ENCODE measurements at regions not wholly inside any gene's neighbourhood (a gene's known extent, or its start where the extent isn't known, plus 50 kb on each side); places are given as distances from the start of the nearest gene placed in this dataset.
A peak's percentile ranks its signal among the peaks of the same experiment; 100 is the strongest.
"Not testable (repeated sequence)": the region's sequence is repeated elsewhere in the genome, so short reads cannot be mapped to it uniquely, and the experiment has no call there.

DNA sequence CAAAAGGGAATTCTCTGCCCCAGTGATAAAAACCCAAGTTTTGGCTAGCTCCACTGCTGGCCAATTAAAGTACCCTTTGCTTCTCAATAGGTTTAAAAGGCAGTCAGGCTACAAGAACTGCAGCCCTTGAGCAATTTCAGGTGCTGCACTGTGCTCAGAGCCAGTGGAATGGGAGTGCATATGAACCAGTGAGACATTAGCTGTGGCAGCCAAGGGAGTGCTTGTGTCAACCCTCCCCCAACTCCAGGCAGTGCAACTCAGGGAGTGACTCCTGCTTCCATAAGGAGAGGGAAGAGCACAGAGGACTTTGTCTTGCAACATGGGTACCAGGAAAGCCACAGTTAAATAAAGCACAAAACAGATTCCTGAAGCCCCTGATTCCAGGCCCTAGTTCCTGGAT is 61.6 kb upstream of the VAMP7 start:
- no peak overlapping the region for H3K27ac Mint-ChIP-seq
- H3K27me3 Mint-ChIP-seq (ENCODE audit: low read depth), result peaks cover 1% of the 10 kb centered on the region; the same call in 1 of the 2 replicates
- H2BK20ac ChIP-seq (ENCODE audit: low read depth, low read length, poor library complexity, severe bottlenecking), result no peak overlapping the region
- H2BK120ac ChIP-seq (ENCODE audit: low read depth, low read length, poor library complexity, severe bottlenecking), result no peak overlapping the region
- H3K9me3 Mint-ChIP-seq, result peaks cover 70 to 74% of the 10 kb centered on the region in 2 experiments
- no peak overlapping the region for H3K4me3 Mint-ChIP-seq
- H3K23ac ChIP-seq (ENCODE audit: insufficient read length, low read depth, low read length), result no peak overlapping the region
- H3K4me1 ChIP-seq (ENCODE audit: insufficient read depth, low read length), result no peaks in the 10 kb centered on the region; the same call in 1 of the 2 replicates
- TF ChIP-seq, protein P1, sequence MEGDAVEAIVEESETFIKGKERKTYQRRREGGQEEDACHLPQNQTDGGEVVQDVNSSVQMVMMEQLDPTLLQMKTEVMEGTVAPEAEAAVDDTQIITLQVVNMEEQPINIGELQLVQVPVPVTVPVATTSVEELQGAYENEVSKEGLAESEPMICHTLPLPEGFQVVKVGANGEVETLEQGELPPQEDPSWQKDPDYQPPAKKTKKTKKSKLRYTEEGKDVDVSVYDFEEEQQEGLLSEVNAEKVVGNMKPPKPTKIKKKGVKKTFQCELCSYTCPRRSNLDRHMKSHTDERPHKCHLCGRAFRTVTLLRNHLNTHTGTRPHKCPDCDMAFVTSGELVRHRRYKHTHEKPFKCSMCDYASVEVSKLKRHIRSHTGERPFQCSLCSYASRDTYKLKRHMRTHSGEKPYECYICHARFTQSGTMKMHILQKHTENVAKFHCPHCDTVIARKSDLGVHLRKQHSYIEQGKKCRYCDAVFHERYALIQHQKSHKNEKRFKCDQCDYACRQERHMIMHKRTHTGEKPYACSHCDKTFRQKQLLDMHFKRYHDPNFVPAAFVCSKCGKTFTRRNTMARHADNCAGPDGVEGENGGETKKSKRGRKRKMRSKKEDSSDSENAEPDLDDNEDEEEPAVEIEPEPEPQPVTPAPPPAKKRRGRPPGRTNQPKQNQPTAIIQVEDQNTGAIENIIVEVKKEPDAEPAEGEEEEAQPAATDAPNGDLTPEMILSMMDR (conservative IDR thresholded peaks at IDR 0.05), result no peak
- H2BK12ac ChIP-seq (ENCODE audit: insufficient read length, low read depth, low read length), result no peak overlapping the region
- H3T11ph ChIP-seq (ENCODE audit: low read length), result no peak overlapping the region
- no peaks in the 10 kb centered on the region for H3K27me3 ChIP-seq (ENCODE audit: insufficient read depth, low read length)
- H3K9ac ChIP-seq (ENCODE audit: extremely low read depth, insufficient read length, low read length), result no peak overlapping the region
- H2AK5ac ChIP-seq (ENCODE audit: insufficient read length, low read length), result no peak overlapping the region
- no peak overlapping the region for H4K8ac ChIP-seq (replicated peaks; ENCODE audit: insufficient read length, low read depth, low read length)
- peaks cover 0 to 8% (median 7%) of the 10 kb centered on the region in 3 experiments; a peak in 5 of 7 replicates for H3K36me3 Mint-ChIP-seq (ENCODE audit: insufficient read depth in 1 of 3, low read depth in 3 of 3)
- H3K4me1 Mint-ChIP-seq, result peaks cover 0 to 2% of the 10 kb centered on the region in 2 experiments; a peak in 2 of 4 replicates
- H2BK15ac ChIP-seq (ENCODE audit: low read depth, low read length), result no peak overlapping the region
- H3K23me2 ChIP-seq (ENCODE audit: insufficient read length, low read depth, low read length, poor library complexity, severe bottlenecking), result no peaks in the 10 kb centered on the region
- no peak overlapping the region for H2BK5ac ChIP-seq (ENCODE audit: insufficient read length, low read length)
- H4K91ac ChIP-seq (ENCODE audit: insufficient read length, low read depth, low read length), result no peak overlapping the region
- H3K27ac ChIP-seq (ENCODE audit: insufficient read length, low read depth, low read length), result no peak overlapping the region
- no peaks in the 10 kb centered on the region for H3K79me2 ChIP-seq (ENCODE audit: insufficient read depth, low read length)
- no peak overlapping the region for H3K4me2 ChIP-seq (ENCODE audit: insufficient read depth, insufficient read length, low read length)
- H3K18ac ChIP-seq (ENCODE audit: insufficient read length, low read depth, low read length), result no peak overlapping the region
- no peaks in the 10 kb centered on the region for H3K79me1 ChIP-seq (ENCODE audit: insufficient read depth, low read depth, low read length, poor library complexity, severe bottlenecking)
- peaks cover 18% of the 10 kb centered on the region for H3K9me3 ChIP-seq (ENCODE audit: control insufficient read depth, low read depth, low read length)
- no peak overlapping the region for H4K5ac ChIP-seq (ENCODE audit: insufficient read length, low read depth, low read length)
- no peak overlapping the region for H3K56ac ChIP-seq (ENCODE audit: insufficient read length, low read depth, low read length)
- no peak overlapping the region for H3K14ac ChIP-seq (ENCODE audit: insufficient read depth, low read length)
- DNase-seq, result peak; percentile 24
- no peak overlapping the region for H2AFZ ChIP-seq (ENCODE audit: low read length)
- H4K20me1 ChIP-seq (ENCODE audit: control insufficient read depth, insufficient read depth, insufficient read length), result no peaks in the 10 kb centered on the region
- H3K4ac ChIP-seq (ENCODE audit: low read depth, low read length), result no peak overlapping the region

DNA sequence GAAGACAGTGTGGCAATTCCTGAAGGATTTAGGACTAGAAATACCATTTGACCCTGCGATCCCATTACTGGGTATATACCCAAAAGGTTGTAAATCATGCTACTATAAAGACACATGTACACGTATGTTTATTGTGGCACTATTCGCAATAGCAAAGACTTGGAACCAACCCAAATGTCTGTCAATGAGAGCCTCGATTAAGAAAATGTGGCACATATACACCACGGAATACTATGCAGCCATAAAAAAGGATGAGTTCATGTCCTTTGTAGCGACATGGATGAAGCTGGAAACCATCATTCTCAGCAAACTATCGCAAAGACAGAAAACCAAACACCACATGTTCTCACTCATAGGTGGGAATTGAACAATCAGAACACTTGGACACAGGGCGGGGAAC is 66.8 kb upstream of the VAMP7 start:
- H3K4me2 ChIP-seq (ENCODE audit: insufficient read depth, insufficient read length, low read length); H3K36me3 Mint-ChIP-seq (ENCODE audit: insufficient read depth in 1 of 3, low read depth in 3 of 3); H3K79me2 ChIP-seq (ENCODE audit: insufficient read depth, low read length); H3K27me3 ChIP-seq (ENCODE audit: insufficient read depth, low read length); DNase-seq; H3K27ac ChIP-seq (ENCODE audit: insufficient read length, low read depth, low read length); H2AK5ac ChIP-seq (ENCODE audit: insufficient read length, low read length); H3K23ac ChIP-seq (ENCODE audit: insufficient read length, low read depth, low read length); H3K4ac ChIP-seq (ENCODE audit: low read depth, low read length); H4K20me1 ChIP-seq (ENCODE audit: control insufficient read depth, insufficient read depth, insufficient read length); H2AFZ ChIP-seq (ENCODE audit: low read length); H3K4me3 Mint-ChIP-seq; H4K5ac ChIP-seq (ENCODE audit: insufficient read length, low read depth, low read length); H3K56ac ChIP-seq (ENCODE audit: insufficient read length, low read depth, low read length); H3K14ac ChIP-seq (ENCODE audit: insufficient read depth, low read length); H3K18ac ChIP-seq (ENCODE audit: insufficient read length, low read depth, low read length); H2BK5ac ChIP-seq (ENCODE audit: insufficient read length, low read length); H3K9ac ChIP-seq (ENCODE audit: extremely low read depth, insufficient read length, low read length); H4K91ac ChIP-seq (ENCODE audit: insufficient read length, low read depth, low read length); H3K79me1 ChIP-seq (ENCODE audit: insufficient read depth, low read depth, low read length, poor library complexity, severe bottlenecking); H3K4me1 Mint-ChIP-seq; H2BK12ac ChIP-seq (ENCODE audit: insufficient read length, low read depth, low read length); H3K23me2 ChIP-seq (ENCODE audit: insufficient read length, low read depth, low read length, poor library complexity, severe bottlenecking); H2BK120ac ChIP-seq (ENCODE audit: low read depth, low read length, poor library complexity, severe bottlenecking); H3K4me1 ChIP-seq (ENCODE audit: insufficient read depth, low read length); H2BK15ac ChIP-seq (ENCODE audit: low read depth, low read length); H3K27me3 Mint-ChIP-seq (ENCODE audit: low read depth); H3K27ac Mint-ChIP-seq; H3T11ph ChIP-seq (ENCODE audit: low read length); H2BK20ac ChIP-seq (ENCODE audit: low read depth, low read length, poor library complexity, severe bottlenecking); H4K8ac ChIP-seq (replicated peaks; ENCODE audit: insufficient read length, low read depth, low read length); H3K9me3 ChIP-seq (ENCODE audit: control insufficient read depth, low read depth, low read length): not testable (repeated sequence)
- no CpG with 5 or more reads among the region's 8 CpGs for WGBS (ENCODE audit: extremely low coverage, insufficient read length, low lambda C conversion rate)
- H3K9me3 Mint-ChIP-seq, result peaks cover 72 to 74% of the 10 kb centered on the region in 2 experiments

Data from H9 (cell line).